ENCODE measurements at regions not wholly inside any gene's neighbourhood (a gene's known extent, or its start where the extent isn't known, plus 50 kb on each side); places are given as distances from the start of the nearest gene placed in this dataset.

- no peak overlapping the region for H2AFZ ChIP-seq (ENCODE audit: low read length)
- no peak overlapping the region for H3K4me3 ChIP-seq (ENCODE audit: low read length)
- ChIA-PET POLR2A (ENCODE audit: unreplicated experiment) (no interaction called here), CTCF (no interaction called here)
- TF ChIP-seq EZH2 (IDR thresholded peaks at IDR 0.05; ENCODE audit: low read length, unreplicated experiment) (no peak), CTCF (conservative IDR thresholded peaks at IDR 0.05; ENCODE audit: low read depth, low read length) (no peak), EZH2phosphoT487 (IDR thresholded peaks at IDR 0.05; ENCODE audit: borderline replicate concordance, low read length) (no peak)
- no peak overlapping the region for H3K27ac ChIP-seq (ENCODE audit: low read length)
- no peaks in the 10 kb centered on the region for H3K9me2 ChIP-seq (replicated peaks; ENCODE audit: low read length)
- no peaks in the 10 kb centered on the region for H3F3A ChIP-seq (ENCODE audit: low read length, unreplicated experiment)
- H3K36me3 ChIP-seq (ENCODE audit: low read depth, low read length): 0 out of 2 replicates have a peak, but pooled peaks cover 2% of the 10 kb centered on the region
- H3K4me2 ChIP-seq (ENCODE audit: low read length): peak overlapping the region; percentile 53
- H3K9me3 ChIP-seq (ENCODE audit: low read length): peaks cover 6% of the 10 kb centered on the region
- H3K9ac ChIP-seq (ENCODE audit: low read length): no peak overlapping the region
- peak; percentile 76 for DNase-seq
- no peaks in the 10 kb centered on the region for H3K27me3 ChIP-seq (ENCODE audit: low read length)
- ATAC-seq: peak; percentile 74
- BruUV-seq (replicated peaks): no TSS peak
- no peaks in the 10 kb centered on the region for H3K79me2 ChIP-seq (ENCODE audit: low read length)
- H3K4me1 ChIP-seq (ENCODE audit: insufficient read depth, low read length): peaks cover 41% of the 10 kb centered on the region
- no peaks in the 10 kb centered on the region for H4K20me1 ChIP-seq (ENCODE audit: low read length)
- intact Hi-C loops (cut with micrococcal nuclease): no loop called here
These were observed 337.3 kb downstream of the PRDM2 start for GRCh38 chr1:14037101-14037847.

- H2AFZ ChIP-seq (ENCODE audit: low read length): 0 out of 2 replicates have a peak overlapping the region, but pooled peaks have one; percentile 33
These were observed 339.8 kb downstream of the PRDM2 start for GRCh38 chr1:14039582-14040430.

More at GRCh38 chr1:14039582-14040430, 339.8 kb downstream of the PRDM2 start:
- peak; percentile 76 for DNase-seq
- Histone ChIP-seq H3K27me3 (ENCODE audit: low read length) (no peaks in the 10 kb centered on the region), H3K79me2 (ENCODE audit: low read length) (no peaks in the 10 kb centered on the region), H3K9me3 (ENCODE audit: low read length) (peaks cover 6% of the 10 kb centered on the region), H3K9me2 (replicated peaks; ENCODE audit: low read length) (no peaks in the 10 kb centered on the region), H3K27ac (ENCODE audit: low read length) (peak overlapping the region; percentile 38), H3K4me3 (ENCODE audit: low read length) (peak overlapping the region; percentile 29), H3K36me3 (ENCODE audit: low read depth, low read length) (0 out of 2 replicates have a peak, but pooled peaks cover 2% of the 10 kb centered on the region), H3K4me2 (ENCODE audit: low read length) (peak overlapping the region; percentile 70), H3K4me1 (ENCODE audit: insufficient read depth, low read length) (peaks cover 41% of the 10 kb centered on the region), H3F3A (ENCODE audit: low read length, unreplicated experiment) (no peaks in the 10 kb centered on the region), H4K20me1 (ENCODE audit: low read length) (no peaks in the 10 kb centered on the region), H3K9ac (ENCODE audit: low read length) (peak overlapping the region; percentile 12; the same call in 1 of the 2 replicates)
- POLR2A ChIA-PET (ENCODE audit: unreplicated experiment): interaction anchor here (0.7 kb wide), 1 partner anchor 14 kb away, joined by 8 read pairs; no protein-coding TSS in a partner anchor
- CTCF ChIA-PET: interaction anchor here (0.5 kb wide), 1 partner anchor 1001 kb away, joined by 5 read pairs; no protein-coding TSS in a partner anchor
- no TSS peak for BruUV-seq (replicated peaks)
- no peak for TF ChIP-seq EZH2 (IDR thresholded peaks at IDR 0.05; ENCODE audit: low read length, unreplicated experiment)
- no peak for TF ChIP-seq CTCF (conservative IDR thresholded peaks at IDR 0.05; ENCODE audit: low read depth, low read length)
- TF ChIP-seq EZH2phosphoT487 (IDR thresholded peaks at IDR 0.05; ENCODE audit: borderline replicate concordance, low read length): no peak
- intact Hi-C loops (cut with micrococcal nuclease): no loop called here
- ATAC-seq: peak; percentile 71
